GM13976 (cell line): ENCODE measurements at regions not wholly inside any gene's neighbourhood (a gene's known extent, or its start where the extent isn't known, plus 50 kb on each side); places are given as distances from the start of the nearest gene placed in this dataset.
"Not testable (repeated sequence)": the region's sequence is repeated elsewhere in the genome, so short reads cannot be mapped to it uniquely, and the experiment has no call there.

Experiments
- DNase-seq: peaks from one replicate; pipeline ENCODE4 v3.0.0; 2012; ENCODE audit warnings: low spot score
- CTCF ChIP-seq: IDR thresholded peaks from 2 replicates; pipeline ENCODE4 v1.5.1; 2012; ENCODE audit warnings: borderline replicate concordance, mild to moderate bottlenecking; ENCODE audit not compliant: insufficient read depth; ENCODE audit errors: extremely low read depth, missing control alignments, control extremely low read depth
- in situ Hi-C: fragments of 300-500 bp; cut with MboI; formaldehyde crosslinking; loops from one replicate; pipeline ENCODE4 v1.12.0; 2022; ENCODE audit warnings: low sequenced_read_pairs, mixed read lengths, inconsistent platforms; ENCODE audit not compliant: unreplicated experiment

- no peak for TF ChIP-seq CTCF
- no peak for DNase-seq
- in situ Hi-C loops = no loop called here
Observed at GRCh38 chr6:1216488-1216974, 95.4 kb upstream of the FOXQ1 start.

- TF ChIP-seq CTCF = no peak
- DNase-seq = no peak
- in situ Hi-C loops = no loop called here
Observed at GRCh38 chr6:1215884-1216487, 95.9 kb upstream of the FOXQ1 start.

- in situ Hi-C loops = no loop called here
- TF ChIP-seq CTCF = no peak
- no peak for DNase-seq
Observed at GRCh38 chr6:1215023-1215422, 96.9 kb upstream of the FOXQ1 start.

DNA sequence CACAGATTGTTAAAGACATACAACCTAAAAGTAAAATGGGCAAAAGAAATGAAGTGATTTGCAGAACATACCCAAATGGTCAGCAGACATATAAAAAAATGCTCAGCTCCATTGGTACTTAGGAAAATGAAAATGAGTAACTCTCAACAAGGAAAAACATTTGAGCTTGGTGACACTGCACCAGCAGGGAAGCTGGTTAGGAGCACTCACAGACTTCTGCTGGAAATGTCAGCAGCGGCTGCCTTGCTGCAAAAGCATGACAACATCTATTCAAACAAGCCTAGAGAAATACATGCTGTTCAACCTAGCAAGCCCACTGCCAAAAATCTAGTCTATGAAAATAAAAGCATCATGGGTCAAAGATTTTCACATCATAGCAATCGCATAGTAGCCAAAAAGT is 99.0 kb upstream of the FOXQ1 start:
- no peak for DNase-seq
- TF ChIP-seq CTCF = no peak
- in situ Hi-C loops = no loop called here

DNA sequence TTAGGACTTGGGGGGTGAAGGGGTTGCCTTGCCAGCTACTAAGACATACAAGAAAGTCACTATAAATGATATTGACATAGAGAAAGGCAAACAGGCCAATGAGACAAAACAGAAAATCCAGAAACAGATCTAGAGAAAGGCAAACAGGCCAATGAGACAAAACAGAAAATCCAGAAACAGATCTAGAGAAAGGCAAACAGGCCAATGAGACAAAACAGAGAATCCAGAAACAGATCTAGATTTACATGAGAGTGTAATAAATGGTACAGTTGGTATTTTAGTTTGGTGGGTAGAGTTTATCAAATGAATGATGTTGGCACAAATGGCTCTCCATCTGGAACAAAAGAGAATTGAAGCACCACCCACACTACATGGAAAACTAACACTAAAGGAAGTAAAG is 99.8 kb upstream of the FOXQ1 start:
- in situ Hi-C loops = not testable (repeated sequence)

DNA sequence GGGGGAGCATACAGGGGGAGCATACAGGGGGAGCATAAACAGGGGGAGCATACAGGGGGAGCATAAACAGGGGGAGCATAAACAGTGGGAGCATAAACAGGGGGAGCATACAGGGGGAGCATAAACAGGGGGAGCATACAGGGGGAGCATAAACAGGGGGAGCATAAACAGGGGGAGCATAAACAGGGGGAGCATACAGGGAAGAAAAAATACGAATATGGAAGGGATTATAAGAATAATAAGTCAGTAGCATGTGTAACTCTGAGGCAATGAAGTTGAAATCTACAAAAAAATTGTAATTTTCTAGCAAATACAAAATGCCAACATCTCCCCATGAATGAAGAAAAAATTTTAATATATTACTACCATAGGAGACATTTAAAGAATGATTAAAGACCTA is 101.3 kb upstream of the FOXQ1 start:
- in situ Hi-C loops, DNase-seq: not testable (repeated sequence)

More for the DNA sequence above, 99.8 kb upstream of the FOXQ1 start:
- DNase-seq = not testable (repeated sequence)

- in situ Hi-C loops = no loop called here
- DNase-seq = no peak
Observed at GRCh38 chr6:1208876-1209275, 103.0 kb upstream of the FOXQ1 start.

More at GRCh38 chr6:1208876-1209275, 103.0 kb upstream of the FOXQ1 start:
- TF ChIP-seq CTCF = no peak
